ENCODE measurements at regions not wholly inside any gene's neighbourhood (a gene's known extent, or its start where the extent isn't known, plus 50 kb on each side); places are given as distances from the start of the nearest gene placed in this dataset.

GRCh38 chr2:157174321-157174720, 83.2 kb upstream of the GALNT5 start:
- H3K9me3 ChIP-seq (ENCODE audit: low read depth) = no peaks in the 10 kb centered on the region
- no peak overlapping the region for H3K27ac ChIP-seq
- TF ChIP-seq CTCF (IDR thresholded peaks at IDR 0.05; ENCODE audit: low read depth, low read length) = no peak

GRCh38 chr2:157176602-157177001, 80.9 kb upstream of the GALNT5 start:
- Histone ChIP-seq H3K36me3 (no peaks in the 10 kb centered on the region), H3K27ac (no peak overlapping the region), H3K4me1 (ENCODE audit: low read depth) (no peaks in the 10 kb centered on the region), H3K4me3 (no peak overlapping the region), H3K9me3 (ENCODE audit: low read depth) (no peaks in the 10 kb centered on the region), H3K27me3 (no peaks in the 10 kb centered on the region)
- TF ChIP-seq CTCF (IDR thresholded peaks at IDR 0.05; ENCODE audit: low read depth, low read length) = no peak
- DNase-seq (ENCODE audit: low read depth in 1 of 2, low spot score in 1 of 2) = no peak

More at GRCh38 chr2:157174321-157174720, 83.2 kb upstream of the GALNT5 start:
- Histone ChIP-seq H3K27me3 (no peaks in the 10 kb centered on the region), H3K4me1 (ENCODE audit: low read depth) (no peaks in the 10 kb centered on the region), H3K36me3 (no peaks in the 10 kb centered on the region), H3K4me3 (no peak overlapping the region)
- DNase-seq (ENCODE audit: low read depth in 1 of 2, low spot score in 1 of 2) = no peak

GRCh38 chr2:157178874-157179273, 78.6 kb upstream of the GALNT5 start:
- Histone ChIP-seq H3K36me3 (no peaks in the 10 kb centered on the region), H3K9me3 (ENCODE audit: low read depth) (no peaks in the 10 kb centered on the region), H3K4me1 (ENCODE audit: low read depth) (no peaks in the 10 kb centered on the region), H3K27ac (no peak overlapping the region), H3K4me3 (no peak overlapping the region), H3K27me3 (no peaks in the 10 kb centered on the region)
- no peak for DNase-seq (ENCODE audit: low read depth in 1 of 2, low spot score in 1 of 2)
- TF ChIP-seq CTCF (IDR thresholded peaks at IDR 0.05; ENCODE audit: low read depth, low read length) = peak; percentile 21

- H3K4me1 ChIP-seq (ENCODE audit: low read depth) = no peaks in the 10 kb centered on the region
- H3K36me3 ChIP-seq = no peaks in the 10 kb centered on the region
- no peak overlapping the region for H3K27ac ChIP-seq
- TF ChIP-seq CTCF (IDR thresholded peaks at IDR 0.05; ENCODE audit: low read depth, low read length) = no peak
- no peaks in the 10 kb centered on the region for H3K27me3 ChIP-seq
- no peak for DNase-seq (ENCODE audit: low read depth in 1 of 2, low spot score in 1 of 2)
- H3K4me3 ChIP-seq = no peak overlapping the region
- no peaks in the 10 kb centered on the region for H3K9me3 ChIP-seq (ENCODE audit: low read depth)
Observed at GRCh38 chr2:157179324-157180105, 78.0 kb upstream of the GALNT5 start.

- Histone ChIP-seq H3K27me3 (no peaks in the 10 kb centered on the region), H3K27ac (no peak overlapping the region), H3K36me3 (no peaks in the 10 kb centered on the region), H3K4me1 (ENCODE audit: low read depth) (no peaks in the 10 kb centered on the region), H3K9me3 (ENCODE audit: low read depth) (no peaks in the 10 kb centered on the region), H3K4me3 (no peak overlapping the region)
- TF ChIP-seq CTCF (IDR thresholded peaks at IDR 0.05; ENCODE audit: low read depth, low read length) = no peak
- no peak for DNase-seq (ENCODE audit: low read depth in 1 of 2, low spot score in 1 of 2)
Observed at GRCh38 chr2:157180359-157180758, 77.1 kb upstream of the GALNT5 start.

Data from cardiac muscle cell (in vitro differentiated cells and primary cell).